Loucy (cell line): ENCODE measurements at regions not wholly inside any gene's neighbourhood (a gene's known extent, or its start where the extent isn't known, plus 50 kb on each side); places are given as distances from the start of the nearest gene placed in this dataset.
"Not testable (repeated sequence)": the region's sequence is repeated elsewhere in the genome, so short reads cannot be mapped to it uniquely, and the experiment has no call there.

Experiments
- H2AFZ ChIP-seq: fragments of 200-600 bp; sonication (generic); 2 replicates; pipeline ENCODE4 v1.6.0; 2016; ENCODE audit warnings: antibody characterized with exemption, mild to moderate bottlenecking, low read length, moderate library complexity
- H3F3A ChIP-seq: fragments of 200-600 bp; 2 replicates; pipeline ENCODE4 v1.6.0; 2016; ENCODE audit warnings: antibody characterized with exemption, low read depth, mild to moderate bottlenecking
- H3K27me3 ChIP-seq: fragments of 200-600 bp; sonication (generic); 2 replicates; pipeline ENCODE4 v1.6.1; 2014; ENCODE audit warnings: low read length, mild to moderate bottlenecking; ENCODE audit not compliant: insufficient read depth, poor library complexity, severe bottlenecking
- H3K36me3 ChIP-seq: fragments of 200-600 bp; sonication (generic); 2 replicates; pipeline ENCODE4 v1.6.1; 2016; ENCODE audit warnings: low read length; ENCODE audit not compliant: insufficient read depth
- H3K4me1 ChIP-seq: fragments of 200-600 bp; sonication (generic); 2 replicates; pipeline ENCODE4 v1.5.1; 2014; ENCODE audit warnings: low read length, mild to moderate bottlenecking; ENCODE audit not compliant: insufficient read depth, poor library complexity, severe bottlenecking
- H3K4me2 ChIP-seq: fragments of 200-600 bp; sonication (generic); 2 replicates; pipeline ENCODE4 v1.6.0; 2014; ENCODE audit warnings: antibody characterized with exemption, low read length, low read depth, mild to moderate bottlenecking; ENCODE audit not compliant: poor library complexity, severe bottlenecking
- H3K4me3 ChIP-seq: fragments of 200-600 bp; sonication (generic); 2 replicates; pipeline ENCODE4 v1.5.1; 2014; ENCODE audit warnings: low read length, mild to moderate bottlenecking, mixed read lengths; ENCODE audit not compliant: poor library complexity, severe bottlenecking
- H3K79me2 ChIP-seq: fragments of 200-600 bp; sonication (generic); 2 replicates; pipeline ENCODE4 v1.6.1; 2014; ENCODE audit warnings: low read length; ENCODE audit not compliant: insufficient read depth
- H3K9ac ChIP-seq: fragments of 200-600 bp; sonication (generic); 2 replicates; pipeline ENCODE4 v1.6.0; 2014; ENCODE audit warnings: mild to moderate bottlenecking, low read depth, low read length, moderate library complexity; ENCODE audit not compliant: poor library complexity, severe bottlenecking
- H3K9me2 ChIP-seq: fragments of 200-600 bp; sonication (generic); replicated peaks from 2 replicates; pipeline ENCODE4 v1.6.1; 2016; ENCODE audit warnings: low read depth, low read length, mixed read lengths
- H3K9me3 ChIP-seq: fragments of 200-600 bp; sonication (generic); 2 replicates; pipeline ENCODE4 v1.6.1; 2014; ENCODE audit warnings: mild to moderate bottlenecking, antibody characterized with exemption, low read length, low read depth; ENCODE audit not compliant: insufficient read depth
- H4K20me1 ChIP-seq: fragments of 200-600 bp; sonication (generic); 2 replicates; pipeline ENCODE4 v1.6.0; 2014; ENCODE audit warnings: antibody characterized with exemption, low read length, mild to moderate bottlenecking; ENCODE audit not compliant: insufficient read depth, poor library complexity, severe bottlenecking
- EZH2phosphoT487 ChIP-seq: fragments of 200-600 bp; IDR thresholded peaks from 2 replicates; pipeline ENCODE4 v1.6.1; 2018; ENCODE audit warnings: antibody characterized with exemption, mild to moderate bottlenecking, moderate library complexity, borderline replicate concordance
- TF ChIP-seq, protein P1 (sequence below): fragments of 200-600 bp; sonication (generic); conservative IDR thresholded peaks from 2 replicates; pipeline ENCODE4 v1.5.1; 2014; ENCODE audit warnings: mild to moderate bottlenecking, antibody characterized with exemption, low read length

GRCh38 chr6:151180330-151181048 is 59.3 kb upstream of the AKAP12 start:
- Histone ChIP-seq H3K9ac (no peak overlapping the region), H3K27me3 (no peaks in the 10 kb centered on the region), H3K4me3 (no peak overlapping the region), H3K79me2 (no peaks in the 10 kb centered on the region), H2AFZ (no peak overlapping the region), H4K20me1 (no peaks in the 10 kb centered on the region), H3K36me3 (no peaks in the 10 kb centered on the region), H3F3A (no peaks in the 10 kb centered on the region), H3K9me2 (no peaks in the 10 kb centered on the region), H3K9me3 (no peaks in the 10 kb centered on the region), H3K4me1 (peaks cover 9% of the 10 kb centered on the region), H3K4me2 (no peak overlapping the region)
- TF ChIP-seq, protein P1, sequence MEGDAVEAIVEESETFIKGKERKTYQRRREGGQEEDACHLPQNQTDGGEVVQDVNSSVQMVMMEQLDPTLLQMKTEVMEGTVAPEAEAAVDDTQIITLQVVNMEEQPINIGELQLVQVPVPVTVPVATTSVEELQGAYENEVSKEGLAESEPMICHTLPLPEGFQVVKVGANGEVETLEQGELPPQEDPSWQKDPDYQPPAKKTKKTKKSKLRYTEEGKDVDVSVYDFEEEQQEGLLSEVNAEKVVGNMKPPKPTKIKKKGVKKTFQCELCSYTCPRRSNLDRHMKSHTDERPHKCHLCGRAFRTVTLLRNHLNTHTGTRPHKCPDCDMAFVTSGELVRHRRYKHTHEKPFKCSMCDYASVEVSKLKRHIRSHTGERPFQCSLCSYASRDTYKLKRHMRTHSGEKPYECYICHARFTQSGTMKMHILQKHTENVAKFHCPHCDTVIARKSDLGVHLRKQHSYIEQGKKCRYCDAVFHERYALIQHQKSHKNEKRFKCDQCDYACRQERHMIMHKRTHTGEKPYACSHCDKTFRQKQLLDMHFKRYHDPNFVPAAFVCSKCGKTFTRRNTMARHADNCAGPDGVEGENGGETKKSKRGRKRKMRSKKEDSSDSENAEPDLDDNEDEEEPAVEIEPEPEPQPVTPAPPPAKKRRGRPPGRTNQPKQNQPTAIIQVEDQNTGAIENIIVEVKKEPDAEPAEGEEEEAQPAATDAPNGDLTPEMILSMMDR = no peak
- TF ChIP-seq EZH2phosphoT487 = no peak

DNA sequence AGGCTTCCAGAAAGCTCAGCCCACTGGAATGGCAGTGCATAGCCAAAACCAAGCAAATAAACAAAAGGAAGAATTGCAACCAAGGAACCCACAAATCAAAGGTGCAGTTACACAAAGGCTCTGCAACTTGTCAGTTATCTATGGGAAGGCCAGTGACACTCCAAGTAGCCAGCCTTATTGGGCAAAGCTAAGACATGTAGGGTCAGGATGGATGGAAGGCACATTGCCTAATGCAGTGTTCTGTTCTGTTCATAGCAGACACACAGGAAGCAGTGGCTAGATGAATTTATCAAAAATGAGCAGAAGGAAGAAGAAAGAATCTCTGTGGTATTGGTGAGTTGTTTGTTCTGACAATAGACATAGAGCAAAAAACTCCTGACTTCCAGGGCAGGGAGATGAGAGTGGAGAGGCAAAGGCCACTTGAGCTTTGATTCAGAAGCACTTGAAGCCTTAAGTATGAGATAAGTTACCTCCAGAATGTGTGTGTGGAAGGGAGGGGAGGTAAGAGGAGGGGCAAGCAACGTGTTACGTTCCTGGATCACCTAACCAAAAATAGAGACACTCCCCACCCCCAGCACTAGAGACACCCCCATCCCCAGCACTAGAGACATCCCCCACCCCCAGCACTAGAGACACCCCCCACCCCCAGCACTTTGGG is 57.9 kb upstream of the AKAP12 start:
- Histone ChIP-seq H3K9me2 (no peaks in the 10 kb centered on the region), H3K79me2 (no peaks in the 10 kb centered on the region), H3K4me1 (peaks cover 9% of the 10 kb centered on the region), H3K9ac (no peak overlapping the region), H3K4me3 (no peak overlapping the region), H3F3A (no peaks in the 10 kb centered on the region), H3K36me3 (no peaks in the 10 kb centered on the region), H2AFZ (no peak overlapping the region), H3K4me2 (no peak overlapping the region), H3K9me3 (no peaks in the 10 kb centered on the region), H4K20me1 (no peaks in the 10 kb centered on the region), H3K27me3 (no peaks in the 10 kb centered on the region)
- TF ChIP-seq, protein P1 = no peak
- TF ChIP-seq EZH2phosphoT487 = no peak

GRCh38 chr6:151182958-151183357 is 56.8 kb upstream of the AKAP12 start:
- not testable (repeated sequence) for H3K79me2 ChIP-seq, H3K4me1 ChIP-seq, H3K36me3 ChIP-seq, H3K27me3 ChIP-seq, H3K9me3 ChIP-seq, H3F3A ChIP-seq, H2AFZ ChIP-seq, H3K9me2 ChIP-seq, H3K4me3 ChIP-seq, H3K9ac ChIP-seq, H3K4me2 ChIP-seq, H4K20me1 ChIP-seq

DNA sequence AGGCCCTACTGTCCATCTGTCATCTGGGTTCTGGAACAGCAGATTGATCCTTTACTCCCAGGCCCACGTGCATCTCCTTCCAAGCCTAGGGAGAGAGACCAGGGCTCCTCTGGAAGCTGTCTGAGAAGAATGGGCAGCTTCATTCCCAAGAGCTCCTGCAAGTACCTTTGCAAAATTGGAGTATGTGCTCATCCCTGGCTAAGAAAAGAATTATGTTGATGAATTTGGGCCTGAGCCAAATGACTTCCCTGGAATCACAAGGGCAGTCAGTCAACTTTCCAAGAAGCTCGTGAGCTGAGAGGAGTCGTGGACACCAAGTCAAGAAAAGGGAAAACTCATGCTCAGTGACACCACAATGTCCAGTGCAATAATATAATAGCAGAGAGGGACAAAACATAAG is 54.6 kb upstream of the AKAP12 start:
- Histone ChIP-seq H3K4me3 (no peak overlapping the region), H2AFZ (peak overlapping the region; percentile 38; the same call in 1 of the 2 replicates), H3K9me3 (no peaks in the 10 kb centered on the region), H3K9me2 (no peaks in the 10 kb centered on the region), H3K9ac (no peak overlapping the region), H4K20me1 (no peaks in the 10 kb centered on the region), H3K4me1 (peaks cover 9% of the 10 kb centered on the region), H3K4me2 (no peak overlapping the region), H3F3A (no peaks in the 10 kb centered on the region), H3K27me3 (no peaks in the 10 kb centered on the region), H3K79me2 (no peaks in the 10 kb centered on the region), H3K36me3 (no peaks in the 10 kb centered on the region)
- TF ChIP-seq EZH2phosphoT487 = no peak
- TF ChIP-seq, protein P1 = no peak
